ENCODE measurements at regions not wholly inside any gene's neighbourhood (a gene's known extent, or its start where the extent isn't known, plus 50 kb on each side); places are given as distances from the start of the nearest gene placed in this dataset.

- Histone ChIP-seq H3K9me3 (ENCODE audit: control insufficient read depth in 1 of 2, insufficient read depth in 1 of 2, low read length in 2 of 2) (no peaks in the 10 kb centered on the region), H3K4me3 (ENCODE audit: low read length) (no peak overlapping the region), H3K4me1 (ENCODE audit: insufficient read depth, low read length) (no peaks in the 10 kb centered on the region), H3K27me3 (ENCODE audit: control insufficient read depth in 1 of 2, insufficient read depth in 2 of 2, low read length in 2 of 2) (no peaks in the 10 kb centered on the region), H3K36me3 (ENCODE audit: insufficient read depth, low read length) (no peaks in the 10 kb centered on the region), H3K27ac (ENCODE audit: low read depth in 1 of 2, low read length in 2 of 2) (no peak overlapping the region)
- ATAC-seq (ENCODE audit: poor library complexity) (no peak), DNase-seq (no peak)
- TF ChIP-seq, protein P1, sequence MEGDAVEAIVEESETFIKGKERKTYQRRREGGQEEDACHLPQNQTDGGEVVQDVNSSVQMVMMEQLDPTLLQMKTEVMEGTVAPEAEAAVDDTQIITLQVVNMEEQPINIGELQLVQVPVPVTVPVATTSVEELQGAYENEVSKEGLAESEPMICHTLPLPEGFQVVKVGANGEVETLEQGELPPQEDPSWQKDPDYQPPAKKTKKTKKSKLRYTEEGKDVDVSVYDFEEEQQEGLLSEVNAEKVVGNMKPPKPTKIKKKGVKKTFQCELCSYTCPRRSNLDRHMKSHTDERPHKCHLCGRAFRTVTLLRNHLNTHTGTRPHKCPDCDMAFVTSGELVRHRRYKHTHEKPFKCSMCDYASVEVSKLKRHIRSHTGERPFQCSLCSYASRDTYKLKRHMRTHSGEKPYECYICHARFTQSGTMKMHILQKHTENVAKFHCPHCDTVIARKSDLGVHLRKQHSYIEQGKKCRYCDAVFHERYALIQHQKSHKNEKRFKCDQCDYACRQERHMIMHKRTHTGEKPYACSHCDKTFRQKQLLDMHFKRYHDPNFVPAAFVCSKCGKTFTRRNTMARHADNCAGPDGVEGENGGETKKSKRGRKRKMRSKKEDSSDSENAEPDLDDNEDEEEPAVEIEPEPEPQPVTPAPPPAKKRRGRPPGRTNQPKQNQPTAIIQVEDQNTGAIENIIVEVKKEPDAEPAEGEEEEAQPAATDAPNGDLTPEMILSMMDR (IDR thresholded peaks at IDR 0.05), result no peak
- intact Hi-C loops (cut with DNase I, micrococcal nuclease), result no loop called here
- POLR2A ChIA-PET, result no interaction called here
- no peaks in the 10 kb centered on the region for H3K9me3 Mint-ChIP-seq
- H3K27ac Mint-ChIP-seq, result no peak overlapping the region
- H3K27me3 Mint-ChIP-seq, result no peaks in the 10 kb centered on the region
- no peak overlapping the region for H3K4me3 Mint-ChIP-seq
- no peaks in the 10 kb centered on the region for H3K4me1 Mint-ChIP-seq (ENCODE audit: low read depth)
- no peaks in the 10 kb centered on the region for H3K36me3 Mint-ChIP-seq (ENCODE audit: low read depth)
- CTCF ChIA-PET, result no interaction called here
Observed at GRCh38 chr9:89803403-89803802, 198.6 kb downstream of the GADD45G start.

DNA sequence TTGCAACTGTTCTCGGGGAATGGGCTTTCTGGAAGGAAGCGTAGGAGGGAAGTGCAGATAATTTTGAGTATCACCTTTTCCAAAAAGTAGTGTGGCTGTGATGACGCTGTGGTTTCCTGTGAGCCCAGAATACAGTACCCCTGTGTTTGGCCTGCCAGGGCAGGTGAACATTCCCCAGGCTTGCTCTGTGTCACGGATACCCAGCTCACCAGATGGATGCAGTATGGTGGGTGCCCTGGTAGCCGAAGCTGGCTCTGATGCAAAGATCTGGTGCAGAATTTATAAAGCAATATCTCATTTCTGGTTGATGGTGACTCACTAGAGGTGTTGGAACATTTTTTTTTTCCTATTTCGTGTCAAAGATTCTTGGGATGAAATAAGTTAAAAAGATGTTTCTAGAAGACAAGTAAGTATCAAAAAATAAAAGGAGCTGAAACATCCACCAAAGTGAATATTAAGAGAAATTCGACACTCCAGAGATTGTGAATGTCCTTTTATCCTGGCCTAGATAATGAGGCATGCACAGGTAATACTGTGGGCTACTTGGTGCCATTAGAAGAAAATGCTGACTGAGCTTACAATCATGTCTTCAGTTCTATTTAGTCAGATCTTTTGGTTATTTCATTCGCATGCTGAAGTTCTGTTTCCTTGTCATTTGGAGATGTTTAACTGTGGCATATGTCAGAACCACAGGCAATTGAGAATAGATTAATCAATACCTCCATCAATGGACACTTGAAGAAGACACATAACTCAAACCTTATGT is 200.1 kb downstream of the GADD45G start:
- intact Hi-C loops (cut with DNase I, micrococcal nuclease), result no loop called here
- H3K4me3 Mint-ChIP-seq, result no peak overlapping the region

GRCh38 chr9:89805571-89806292 is 200.9 kb downstream of the GADD45G start:
- Histone ChIP-seq H3K36me3 (ENCODE audit: insufficient read depth, low read length) (no peaks in the 10 kb centered on the region), H3K4me1 (ENCODE audit: insufficient read depth, low read length) (no peaks in the 10 kb centered on the region), H3K27ac (ENCODE audit: low read depth in 1 of 2, low read length in 2 of 2) (no peak overlapping the region), H3K27me3 (ENCODE audit: control insufficient read depth in 1 of 2, insufficient read depth in 2 of 2, low read length in 2 of 2) (no peaks in the 10 kb centered on the region), H3K9me3 (ENCODE audit: control insufficient read depth in 1 of 2, insufficient read depth in 1 of 2, low read length in 2 of 2) (no peaks in the 10 kb centered on the region), H3K4me3 (ENCODE audit: low read length) (no peak overlapping the region)
- POLR2A ChIA-PET, result no interaction called here
- TF ChIP-seq, protein P1 (IDR thresholded peaks at IDR 0.05), result no peak
- DNase-seq (no peak), ATAC-seq (ENCODE audit: poor library complexity) (no peak)
- Mint-ChIP-seq H3K27ac (no peak overlapping the region), H3K9me3 (no peaks in the 10 kb centered on the region), H3K27me3 (no peaks in the 10 kb centered on the region), H3K36me3 (ENCODE audit: low read depth) (no peaks in the 10 kb centered on the region), H3K4me3 (no peak overlapping the region), H3K4me1 (ENCODE audit: low read depth) (no peaks in the 10 kb centered on the region)
- intact Hi-C loops (cut with DNase I, micrococcal nuclease), result no loop called here
- CTCF ChIA-PET, result no interaction called here

More for the DNA sequence above, 200.1 kb downstream of the GADD45G start:
- H3K27ac ChIP-seq (ENCODE audit: low read depth in 1 of 2, low read length in 2 of 2), result no peak overlapping the region
- H3K27ac Mint-ChIP-seq, result no peak overlapping the region
- H3K27me3 ChIP-seq (ENCODE audit: control insufficient read depth in 1 of 2, insufficient read depth in 2 of 2, low read length in 2 of 2), result no peaks in the 10 kb centered on the region
- no peaks in the 10 kb centered on the region for H3K9me3 ChIP-seq (ENCODE audit: control insufficient read depth in 1 of 2, insufficient read depth in 1 of 2, low read length in 2 of 2)
- H3K27me3 Mint-ChIP-seq, result no peaks in the 10 kb centered on the region
- no peaks in the 10 kb centered on the region for H3K9me3 Mint-ChIP-seq
- no peaks in the 10 kb centered on the region for H3K36me3 Mint-ChIP-seq (ENCODE audit: low read depth)
- TF ChIP-seq, protein P1 (IDR thresholded peaks at IDR 0.05), result no peak
- CTCF ChIA-PET, result no interaction called here
- no peaks in the 10 kb centered on the region for H3K4me1 ChIP-seq (ENCODE audit: insufficient read depth, low read length)
- POLR2A ChIA-PET, result no interaction called here
- no peak for ATAC-seq (ENCODE audit: poor library complexity)
- H3K4me3 ChIP-seq (ENCODE audit: low read length), result no peak overlapping the region
- no peaks in the 10 kb centered on the region for H3K4me1 Mint-ChIP-seq (ENCODE audit: low read depth)
- no peaks in the 10 kb centered on the region for H3K36me3 ChIP-seq (ENCODE audit: insufficient read depth, low read length)
- DNase-seq, result no peak

Measured in CD4-positive, alpha-beta T cell (primary cell).